HG03095 (cell line): ENCODE measurements at regions not wholly inside any gene's neighbourhood (a gene's known extent, or its start where the extent isn't known, plus 50 kb on each side); places are given as distances from the start of the nearest gene placed in this dataset.
"Not testable (repeated sequence)": the region's sequence is repeated elsewhere in the genome, so short reads cannot be mapped to it uniquely, and the experiment has no call there.

ENCODE experiments used
- ATAC-seq: cut with Tn5 transposase; IDR thresholded peaks from one replicate; pipeline ENCODE4 v1.9.1; 2021; ENCODE audit warnings: moderate library complexity; ENCODE audit not compliant: unreplicated experiment

DNA sequence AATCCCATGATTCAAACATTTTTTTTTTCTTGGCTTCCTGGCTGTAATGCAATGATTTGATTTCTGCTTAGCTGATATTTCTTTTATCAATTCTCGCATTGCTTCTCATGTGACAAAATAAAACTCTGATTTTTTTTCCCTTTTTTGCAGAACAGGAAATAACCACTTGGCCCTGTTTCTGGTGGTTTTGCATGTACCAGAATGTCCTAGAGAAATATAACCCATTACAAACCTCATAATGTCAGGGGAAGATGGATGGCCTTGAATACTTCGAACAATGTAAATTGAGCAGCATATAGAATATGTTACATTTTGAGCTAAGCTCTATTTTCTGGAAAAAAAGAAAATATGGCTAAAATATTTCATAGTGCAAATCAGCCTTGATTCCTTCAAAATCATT is 275.6 kb downstream of the RAP2B start:
- ATAC-seq: no peak

- no peak for ATAC-seq
These were observed 276.2 kb downstream of the RAP2B start for GRCh38 chr3:153438271-153438670.

- ATAC-seq: no peak
These were observed 277.8 kb downstream of the RAP2B start for GRCh38 chr3:153439780-153440179.

DNA sequence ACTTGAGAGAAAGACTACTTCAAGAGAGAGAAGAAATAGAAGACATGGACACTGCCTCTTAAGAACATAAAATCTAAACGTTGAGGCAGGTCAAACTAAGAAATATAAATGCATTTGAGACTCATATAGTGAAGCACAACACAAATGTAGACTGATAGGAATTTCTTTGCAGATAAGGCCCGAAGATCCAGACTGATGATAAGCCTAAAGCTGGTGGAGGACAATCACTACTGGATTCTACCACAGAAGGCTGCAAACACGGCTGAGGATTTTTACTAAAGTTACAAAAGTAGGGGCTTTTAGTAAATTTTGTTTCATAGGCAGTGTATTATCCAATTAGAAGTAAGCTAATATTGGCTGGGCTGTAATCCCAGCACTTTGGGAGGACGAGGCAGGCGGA is 278.3 kb downstream of the RAP2B start:
- no peak for ATAC-seq

DNA sequence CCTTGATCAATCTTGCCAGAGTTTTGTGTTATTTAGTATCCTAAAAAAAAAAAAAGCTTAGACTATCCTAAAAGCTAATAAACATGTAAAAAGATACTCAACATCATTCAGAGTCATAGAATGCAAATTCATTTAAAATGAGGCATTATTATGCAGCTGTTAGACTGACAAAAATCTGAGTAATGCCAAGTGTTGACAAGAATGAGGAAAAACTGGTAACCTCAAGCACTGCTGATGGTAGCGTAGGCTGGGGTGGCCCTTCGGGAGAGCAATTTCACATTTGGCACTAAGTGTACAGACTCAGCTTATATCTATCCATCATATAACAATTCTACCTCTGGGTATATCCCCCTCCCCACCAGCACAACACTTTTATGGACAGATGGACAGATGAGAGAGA is 280.4 kb downstream of the RAP2B start:
- ATAC-seq: no peak

DNA sequence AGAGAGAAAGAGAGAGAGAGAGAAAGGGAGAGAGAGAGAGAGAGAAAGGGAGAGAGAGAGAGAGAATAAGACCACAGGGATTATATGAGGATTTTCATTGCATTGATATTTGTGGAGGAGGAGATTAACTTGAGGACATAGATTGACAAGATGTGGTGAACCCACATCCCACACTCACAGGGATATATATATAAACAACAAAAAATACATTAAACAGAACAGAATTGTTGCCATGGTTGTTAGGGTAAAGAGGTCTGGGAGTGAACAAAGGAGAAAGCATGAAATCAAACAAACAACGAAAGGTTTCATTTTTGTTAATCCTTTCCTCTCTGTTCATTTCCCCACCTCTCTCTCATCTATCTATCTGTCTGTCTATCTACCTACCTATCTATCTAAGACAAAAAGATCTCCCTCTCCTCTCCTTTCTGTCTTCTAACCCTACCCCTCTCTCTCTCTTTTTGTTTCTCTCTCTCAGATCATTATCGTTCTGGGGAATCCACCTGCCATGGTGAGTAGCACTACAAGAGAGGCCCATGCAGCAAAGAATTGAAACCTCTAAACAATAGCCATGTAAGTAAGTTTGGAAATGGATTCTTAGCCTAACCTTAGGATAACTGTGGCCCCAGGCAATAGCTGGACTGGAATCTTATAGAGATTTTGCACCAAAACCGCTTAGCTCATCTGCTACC is 280.9 kb downstream of the RAP2B start:
- ATAC-seq: no peak

GRCh38 chr3:153443961-153444360 is 281.9 kb downstream of the RAP2B start:
- ATAC-seq: no peak

DNA sequence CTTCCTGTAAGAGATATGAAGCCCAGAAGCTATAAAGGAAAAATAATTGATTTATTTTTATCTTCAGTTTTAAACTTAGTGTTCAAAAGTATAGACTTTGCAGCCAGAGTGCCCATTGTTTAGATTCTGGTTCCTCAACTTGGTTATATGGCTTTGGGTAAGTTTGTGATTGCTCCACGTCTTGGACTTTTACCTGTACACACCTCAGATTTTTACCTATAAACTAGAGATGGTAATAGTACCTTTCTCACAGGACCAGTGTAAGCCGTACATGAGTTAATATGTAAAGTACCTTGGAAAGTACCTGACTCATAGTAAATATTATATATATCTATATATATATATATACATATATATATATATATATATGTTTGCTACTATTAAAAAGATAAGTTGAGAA is 283.8 kb downstream of the RAP2B start:
- ATAC-seq: no peak

DNA sequence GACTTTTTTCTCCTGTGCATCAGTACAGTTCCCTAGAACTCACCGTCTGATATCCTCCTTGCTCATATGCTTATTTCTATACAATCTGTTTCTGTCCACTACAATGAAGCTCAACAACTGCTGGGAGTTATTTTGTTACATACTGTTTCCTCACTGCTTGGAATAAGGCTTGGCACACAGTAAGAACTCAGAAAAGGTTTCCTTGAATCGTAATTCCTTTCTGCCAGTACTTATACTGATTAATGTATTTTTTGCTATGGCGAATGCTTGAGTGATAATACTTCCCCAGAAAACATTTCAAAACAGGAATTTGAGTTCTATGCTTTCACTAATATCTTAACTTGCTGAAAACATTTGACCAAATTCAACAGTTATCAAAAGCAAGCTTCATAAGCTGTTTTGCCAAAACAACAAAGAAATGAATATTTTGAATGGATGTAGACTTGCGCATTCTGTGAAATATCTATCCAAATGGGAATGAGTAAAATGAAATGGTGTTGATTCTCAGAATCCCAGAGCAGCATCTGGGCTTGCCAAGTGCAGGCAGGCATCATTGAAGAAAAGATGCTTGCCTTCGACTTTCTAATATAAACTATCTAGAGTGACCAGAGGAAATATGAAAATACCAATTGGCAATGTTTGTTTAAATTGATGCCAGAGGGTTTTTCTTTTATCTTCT is 286.3 kb downstream of the RAP2B start:
- no peak for ATAC-seq

GRCh38 chr3:153456833-153457545 is 295.0 kb downstream of the RAP2B start:
- ATAC-seq: no peak

DNA sequence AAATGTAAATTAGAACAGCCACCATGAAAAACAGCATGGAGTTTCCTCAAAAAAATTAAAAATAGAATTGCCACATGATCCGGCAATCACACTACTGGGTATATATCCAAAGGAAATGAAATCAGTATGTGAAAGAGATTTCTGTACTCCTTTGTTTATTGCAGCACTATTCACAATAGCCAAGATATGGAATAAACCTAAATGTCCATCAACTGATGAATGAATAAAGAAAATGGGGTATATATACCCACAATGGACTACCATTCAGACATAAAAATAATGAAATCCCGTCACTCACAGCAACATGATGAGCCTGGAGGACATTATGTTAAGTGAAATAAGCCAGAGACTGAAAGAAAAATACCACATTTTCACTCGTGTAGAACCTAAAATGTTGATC is 296.9 kb downstream of the RAP2B start:
- ATAC-seq: no peak

DNA sequence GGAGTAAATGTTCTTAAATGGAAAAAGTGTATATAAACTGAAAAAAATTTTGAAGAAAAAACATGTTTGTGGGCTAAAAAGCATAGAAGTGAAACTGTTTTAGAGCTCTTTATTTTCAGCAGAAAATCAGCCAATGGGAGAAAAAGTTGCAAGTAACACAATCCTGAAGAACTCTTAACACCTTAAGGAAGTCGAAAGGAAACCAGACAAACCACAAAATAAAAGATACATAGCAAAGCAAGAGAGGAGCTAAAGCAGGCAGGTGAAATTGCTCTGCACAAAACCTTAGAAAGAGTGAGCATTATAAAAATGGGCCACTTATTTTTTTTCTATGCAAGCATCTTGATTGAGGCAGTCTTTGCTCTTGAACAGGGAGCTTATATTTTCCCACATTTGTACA is 300.5 kb downstream of the RAP2B start:
- ATAC-seq: no peak

GRCh38 chr3:153463895-153464294 is 301.9 kb downstream of the RAP2B start:
- ATAC-seq: peak; percentile 98

DNA sequence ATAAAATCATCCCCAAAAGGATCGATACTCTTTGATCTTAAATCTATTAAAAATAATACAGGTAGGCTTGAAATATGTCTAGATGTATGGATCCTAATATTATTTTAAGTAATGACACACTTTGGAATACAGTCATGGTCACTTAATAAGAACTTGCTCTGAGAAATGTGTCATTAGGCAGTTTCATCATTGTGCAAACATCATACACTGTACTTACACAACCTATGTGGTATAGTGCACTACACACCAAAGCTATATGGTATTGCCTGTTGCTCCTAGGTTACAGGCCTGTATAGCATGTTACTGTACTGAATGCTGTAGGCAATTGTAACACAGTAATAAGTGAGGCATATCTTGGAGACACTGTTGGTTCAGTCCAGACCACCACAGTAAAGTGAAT is 307.1 kb downstream of the RAP2B start:
- no peak for ATAC-seq

- ATAC-seq: no peak
These were observed 322.8 kb downstream of the RAP2B start for GRCh38 chr3:153484842-153485241.

DNA sequence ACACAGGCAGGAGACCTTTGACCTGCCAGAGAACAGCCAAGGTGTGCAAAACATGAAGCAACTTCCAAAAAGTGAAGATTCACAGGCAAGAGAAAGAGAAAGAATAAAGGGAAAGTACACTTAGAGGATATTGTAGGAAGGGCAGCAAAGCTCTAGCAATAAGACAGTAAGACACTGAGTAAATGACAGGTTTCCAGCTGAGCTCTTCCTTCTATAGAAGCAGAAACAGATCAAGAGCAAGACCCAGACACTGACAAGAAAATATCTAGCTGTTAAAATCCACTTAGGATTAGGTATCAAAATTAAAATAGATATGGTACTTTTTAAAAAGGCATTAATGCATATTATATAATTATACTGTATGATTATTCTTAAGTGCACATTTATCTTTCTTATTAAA is 333.4 kb downstream of the RAP2B start:
- ATAC-seq: no peak

DNA sequence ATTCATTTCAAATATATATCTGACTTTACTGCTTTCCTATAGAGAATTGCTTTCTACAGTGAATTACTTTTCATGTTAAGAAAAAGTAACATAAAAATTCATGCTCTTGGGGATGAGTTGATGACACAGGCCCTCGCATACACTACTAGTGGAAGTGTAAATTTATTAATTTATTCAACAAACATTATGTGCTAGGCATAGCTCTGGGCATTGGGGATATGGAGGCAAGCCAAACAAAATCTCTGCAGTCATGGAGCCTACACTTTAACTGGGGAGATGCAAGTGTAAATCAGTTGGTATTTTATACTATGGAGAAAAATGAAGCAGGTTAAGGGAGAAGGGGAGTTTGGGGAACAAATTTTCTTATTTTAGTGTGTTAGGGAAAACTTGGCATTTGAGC is 340.7 kb downstream of the RAP2B start:
- ATAC-seq: no peak

DNA sequence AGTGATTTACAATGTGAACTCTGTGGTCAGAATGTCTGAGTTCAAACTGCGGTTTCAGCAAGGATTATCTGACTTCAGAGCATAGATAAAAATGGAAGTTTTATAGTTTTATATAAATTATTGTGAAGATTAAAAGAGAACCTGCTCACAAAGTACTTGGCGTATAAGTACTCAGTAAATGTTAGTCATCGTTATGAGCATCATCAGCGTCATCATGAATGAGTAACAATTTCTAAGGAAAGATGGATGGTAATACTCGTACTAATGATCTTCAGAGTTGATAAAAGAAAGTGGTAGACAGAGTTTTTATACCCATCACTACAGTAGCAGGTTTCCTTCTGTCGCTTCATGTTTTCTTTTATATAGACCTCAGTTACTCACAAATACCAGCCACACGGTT is 341.8 kb downstream of the RAP2B start:
- no peak for ATAC-seq

- ATAC-seq: not testable (repeated sequence)
These were observed 344.2 kb downstream of the RAP2B start for GRCh38 chr3:153506205-153506604.

DNA sequence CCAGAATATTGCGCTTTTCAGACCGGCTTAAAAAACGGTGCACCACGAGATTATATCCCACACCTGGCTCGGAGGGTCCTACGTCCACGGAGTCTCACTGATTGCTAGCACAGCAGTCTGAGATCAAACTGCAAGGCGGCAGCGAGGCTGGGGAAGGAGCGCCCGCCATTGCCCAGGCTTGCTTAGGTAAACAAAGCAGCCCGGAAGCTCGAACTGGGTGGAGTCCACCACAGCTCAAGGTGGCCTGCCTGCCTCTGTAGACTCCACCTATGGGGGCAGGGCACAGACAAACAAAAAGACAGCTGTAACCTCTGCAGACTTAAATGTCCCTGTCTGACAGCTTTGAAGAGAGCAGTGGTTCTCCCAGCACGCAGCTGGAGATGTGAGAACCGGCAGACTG is 344.7 kb downstream of the RAP2B start:
- not testable (repeated sequence) for ATAC-seq

- no peak for ATAC-seq
These were observed 351.2 kb downstream of the RAP2B start for GRCh38 chr3:153513236-153513635.

DNA sequence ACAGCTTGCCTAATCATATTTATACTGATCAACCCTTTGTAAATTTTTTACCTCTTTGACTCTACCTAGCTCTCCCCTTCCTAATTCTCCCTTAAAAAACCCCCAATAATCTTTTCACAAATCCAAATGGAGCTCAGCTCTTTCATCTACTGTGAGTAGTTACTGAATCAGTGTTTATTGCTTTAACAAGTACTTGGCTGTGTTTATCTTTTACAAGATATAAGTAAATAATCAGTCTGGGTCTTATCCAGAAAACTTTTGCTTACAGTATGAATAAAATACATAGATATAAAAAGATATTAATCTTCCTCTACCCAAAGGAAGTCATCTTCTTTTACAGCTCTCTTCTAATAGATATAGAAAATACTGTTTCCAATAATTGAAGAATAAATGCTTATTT is 366.4 kb downstream of the RAP2B start:
- no peak for ATAC-seq
